ENCODE measurements at regions not wholly inside any gene's neighbourhood (a gene's known extent, or its start where the extent isn't known, plus 50 kb on each side); places are given as distances from the start of the nearest gene placed in this dataset.
"Not testable (repeated sequence)": the region's sequence is repeated elsewhere in the genome, so short reads cannot be mapped to it uniquely, and the experiment has no call there.

- not testable (repeated sequence) for DNase-seq (ENCODE audit: low read depth in 2 of 2)
These were observed 274.4 kb downstream of the GOLGA6L6 start for GRCh38 chr15:20267051-20267730.

GRCh38 chr15:20265710-20266109, 275.9 kb downstream of the GOLGA6L6 start:
- DNase-seq (ENCODE audit: low read depth in 2 of 2), result not testable (repeated sequence)

GRCh38 chr15:20261321-20262280, 280.0 kb downstream of the GOLGA6L6 start:
- not testable (repeated sequence) for DNase-seq (ENCODE audit: low read depth in 2 of 2)

- DNase-seq (ENCODE audit: low read depth in 2 of 2), result not testable (repeated sequence)
These were observed 280.9 kb downstream of the GOLGA6L6 start for GRCh38 chr15:20260650-20261049.

GRCh38 chr15:20259559-20260190, 281.9 kb downstream of the GOLGA6L6 start:
- not testable (repeated sequence) for DNase-seq (ENCODE audit: low read depth in 2 of 2)

GRCh38 chr15:20256394-20256793, 285.2 kb downstream of the GOLGA6L6 start:
- not testable (repeated sequence) for DNase-seq (ENCODE audit: low read depth in 2 of 2)

GRCh38 chr15:20255641-20256040, 286.0 kb downstream of the GOLGA6L6 start:
- not testable (repeated sequence) for DNase-seq (ENCODE audit: low read depth in 2 of 2)

- not testable (repeated sequence) for DNase-seq (ENCODE audit: low read depth in 2 of 2)
These were observed 288.5 kb downstream of the GOLGA6L6 start for GRCh38 chr15:20253047-20253615.

- DNase-seq (ENCODE audit: low read depth in 2 of 2), result not testable (repeated sequence)
These were observed 289.6 kb downstream of the GOLGA6L6 start for GRCh38 chr15:20252040-20252439.

- not testable (repeated sequence) for DNase-seq (ENCODE audit: low read depth in 2 of 2)
These were observed 290.2 kb downstream of the GOLGA6L6 start for GRCh38 chr15:20251214-20252005.

- not testable (repeated sequence) for DNase-seq (ENCODE audit: low read depth in 2 of 2)
These were observed 291.4 kb downstream of the GOLGA6L6 start for GRCh38 chr15:20250206-20250605.

GRCh38 chr15:20249677-20249970, 292.0 kb downstream of the GOLGA6L6 start:
- DNase-seq (ENCODE audit: low read depth in 2 of 2), result not testable (repeated sequence)

- DNase-seq (ENCODE audit: low read depth in 2 of 2), result not testable (repeated sequence)
These were observed 293.2 kb downstream of the GOLGA6L6 start for GRCh38 chr15:20248434-20248833.

- not testable (repeated sequence) for DNase-seq (ENCODE audit: low read depth in 2 of 2)
These were observed 294.5 kb downstream of the GOLGA6L6 start for GRCh38 chr15:20247137-20247536.

GRCh38 chr15:20246624-20247023, 295.0 kb downstream of the GOLGA6L6 start:
- DNase-seq (ENCODE audit: low read depth in 2 of 2), result not testable (repeated sequence)

- DNase-seq (ENCODE audit: low read depth in 2 of 2), result not testable (repeated sequence)
These were observed 295.7 kb downstream of the GOLGA6L6 start for GRCh38 chr15:20245856-20246255.

GRCh38 chr15:20244792-20245191, 296.8 kb downstream of the GOLGA6L6 start:
- DNase-seq (ENCODE audit: low read depth in 2 of 2), result not testable (repeated sequence)

GRCh38 chr15:20243486-20244240, 297.9 kb downstream of the GOLGA6L6 start:
- not testable (repeated sequence) for DNase-seq (ENCODE audit: low read depth in 2 of 2)

GRCh38 chr15:20240366-20240917, 301.2 kb downstream of the GOLGA6L6 start:
- not testable (repeated sequence) for DNase-seq (ENCODE audit: low read depth in 2 of 2)

GRCh38 chr15:20239186-20239585, 302.4 kb downstream of the GOLGA6L6 start:
- DNase-seq (ENCODE audit: low read depth in 2 of 2), result not testable (repeated sequence)

Measured in activated CD4-positive, alpha-beta T cell treated with anti-CD3 and anti-CD28 coated beads for 24 hours (primary cell).